Liver (tissue), 8 donors: ENCODE measurements at regions not wholly inside any gene's neighbourhood (a gene's known extent, or its start where the extent isn't known, plus 50 kb on each side); places are given as distances from the start of the nearest gene placed in this dataset.

Source experiments
- DNase-seq: peaks from one replicate; pipeline ENCODE4 v3.0.0-alpha.2; 2017; ENCODE audit warnings: low spot score
- H3K27ac ChIP-seq, 2 donors: one replicate each; pipeline ENCODE4 v1.7.0; 2013; ENCODE audit warnings: inconsistent platforms in 2 of 2, low read length in 2 of 2, control low read depth in 1 of 2, low read depth in 1 of 2, mild to moderate bottlenecking in 1 of 2
- H3K27me3 ChIP-seq, 4 donors: one replicate each; pipeline versions ENCODE4 v1.6.1 to v1.7.0; 2013; ENCODE audit warnings: low read length in 3 of 4, inconsistent platforms in 1 of 4, mild to moderate bottlenecking in 1 of 4, moderate library complexity in 1 of 4; ENCODE audit not compliant: control insufficient read depth in 4 of 4, insufficient read depth in 4 of 4
- H3K36me3 ChIP-seq, 4 donors: one replicate each; pipeline versions ENCODE4 v1.6.1 to v1.7.0; 2013; ENCODE audit warnings: low read length in 3 of 4, mild to moderate bottlenecking in 3 of 4, low read depth in 1 of 4, moderate library complexity in 1 of 4; ENCODE audit not compliant: control insufficient read depth in 4 of 4, insufficient read depth in 3 of 4
- H3K4me1 ChIP-seq, 4 donors: one replicate each; pipeline versions ENCODE4 v1.6.1 to v1.7.0; 2013; ENCODE audit warnings: low read length in 3 of 4, mild to moderate bottlenecking in 3 of 4, moderate library complexity in 1 of 4; ENCODE audit not compliant: control insufficient read depth in 4 of 4, insufficient read depth in 4 of 4
- H3K4me3 ChIP-seq, 3 donors: one replicate each; pipeline versions ENCODE4 v1.6.1 to v1.7.0; 2013; ENCODE audit warnings: low read length in 3 of 3, control low read depth in 1 of 3, low read depth in 1 of 3, mild to moderate bottlenecking in 1 of 3
- H3K9ac ChIP-seq, 2 donors: one replicate each; pipeline ENCODE4 v1.7.0; 2013; ENCODE audit warnings: low read length in 2 of 2, mild to moderate bottlenecking in 2 of 2, moderate library complexity in 2 of 2, control low read depth in 1 of 2, low read depth in 1 of 2
- H3K9me3 ChIP-seq, 4 donors: one replicate each; pipeline versions ENCODE4 v1.6.1 to v1.7.0; 2013; ENCODE audit warnings: low read length in 3 of 4; ENCODE audit not compliant: control insufficient read depth in 4 of 4
- CTCF ChIP-seq: fragments of 150-350 bp; IDR thresholded peaks from 2 replicates; pipeline ENCODE4 v1.5.1; 2017; ENCODE audit warnings: improper control_type of control experiment, low read depth, low read length; ENCODE audit not compliant: missing input control
- EGR1 ChIP-seq, 2 donors: IDR thresholded peaks; 2 replicates each; pipeline ENCODE4 v1.6.1; 2016 to 2018; ENCODE audit warnings: antibody characterized with exemption in 2 of 2, low read depth in 2 of 2
- FOXA1 ChIP-seq: IDR thresholded peaks from 2 replicates; pipeline ENCODE4 v1.6.1; 2016; ENCODE audit warnings: antibody characterized with exemption
- GABPA ChIP-seq, 2 donors: IDR thresholded peaks in 1 of 2; conservative IDR thresholded peaks in 1 of 2; 2 replicates each; pipeline ENCODE4 v1.6.1; 2016; ENCODE audit warnings: antibody characterized with exemption in 2 of 2, mild to moderate bottlenecking in 1 of 2, moderate library complexity in 1 of 2
- HNF4A ChIP-seq, 2 donors: conservative IDR thresholded peaks; 2 replicates each; pipeline ENCODE4 v1.6.1; 2016; ENCODE audit warnings: antibody characterized with exemption in 2 of 2, mild to moderate bottlenecking in 2 of 2
- HNF4G ChIP-seq: IDR thresholded peaks from 2 replicates; pipeline ENCODE4 v1.6.1; 2016; ENCODE audit warnings: antibody characterized with exemption
- JUND ChIP-seq, 2 donors: IDR thresholded peaks; 2 replicates each; pipeline ENCODE4 v1.6.1; 2016; ENCODE audit warnings: antibody characterized with exemption in 2 of 2
- MAX ChIP-seq: IDR thresholded peaks from 2 replicates; pipeline ENCODE4 v1.6.1; 2016; ENCODE audit warnings: antibody characterized with exemption
- NR2F2 ChIP-seq: IDR thresholded peaks from 2 replicates; pipeline ENCODE4 v1.6.1; 2016; ENCODE audit warnings: antibody characterized with exemption
- REST ChIP-seq: IDR thresholded peaks from 2 replicates; pipeline ENCODE4 v1.6.1; 2016; ENCODE audit warnings: antibody characterized with exemption, mild to moderate bottlenecking
- SP1 ChIP-seq: IDR thresholded peaks from 2 replicates; pipeline ENCODE4 v1.6.1; 2018; ENCODE audit warnings: antibody characterized with exemption, mild to moderate bottlenecking
- TAF1 ChIP-seq: conservative IDR thresholded peaks from 2 replicates; pipeline ENCODE4 v1.6.1; 2016; ENCODE audit warnings: antibody characterized with exemption, mild to moderate bottlenecking
- YY1 ChIP-seq: IDR thresholded peaks from 2 replicates; pipeline ENCODE4 v1.6.1; 2016; ENCODE audit warnings: antibody characterized with exemption, mild to moderate bottlenecking
- WGBS: extraction: QIAGEN DNeasy Blood & Tissue Kit; methylation state at CpG from one replicate; pipeline ENCODE4 v1.1.7; 2013; 5-methylcytosine and 5-hydroxymethylcytosine counted together
- TF ChIP-seq, protein P1 (sequence below): IDR thresholded peaks from 2 replicates; pipeline ENCODE4 v1.6.1; 2016; ENCODE audit warnings: antibody characterized with exemption
- TF ChIP-seq, protein P2 (sequence below): IDR thresholded peaks from 2 replicates; pipeline ENCODE4 v1.6.1; 2016; ENCODE audit warnings: antibody characterized with exemption
- donor health status: healthy.
- donor health status: healthy.
- donor health status: healthy.
- donor health status: healthy.
- donor health status: healthy.

DNA sequence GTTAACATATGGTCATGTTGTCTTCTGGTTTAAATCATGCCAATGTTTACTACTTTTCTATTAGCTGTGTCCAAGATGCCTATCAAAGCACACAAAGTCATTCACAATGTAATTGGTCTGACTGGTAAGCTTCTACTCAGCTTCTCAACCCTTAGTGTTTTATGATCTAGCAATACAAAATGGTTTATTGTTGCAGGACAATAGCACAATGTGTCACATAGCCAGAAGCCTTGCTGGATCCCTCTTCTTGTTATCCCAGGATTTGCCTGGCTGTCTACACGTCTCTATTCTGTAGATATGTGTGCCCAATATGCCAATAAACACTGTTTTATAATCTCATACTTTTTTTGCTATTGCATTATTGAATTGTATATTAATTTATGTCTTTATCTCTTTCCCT is 1111.0 kb upstream of the AGA start:
- WGBS = 34% methylated on average over 1 of the region's 1 CpG
- Histone ChIP-seq H3K4me1 (no peaks in the 10 kb centered on the region), H3K9ac (no peak overlapping the region), H3K9me3 (no peaks in the 10 kb centered on the region), H3K27ac (no peak overlapping the region), H3K4me3 (no peak overlapping the region), H3K36me3 (no peaks in the 10 kb centered on the region), H3K27me3 (no peaks in the 10 kb centered on the region)
- TF ChIP-seq HNF4A (conservative IDR thresholded peaks at IDR 0.05) (no peak), FOXA1 (no peak), REST (no peak), EGR1 (IDR thresholded peaks at IDR 0.05; ENCODE audit: low read depth in 2 of 2) (no peak), NR2F2 (no peak), CTCF (no peak), HNF4G (no peak), SP1 (no peak), GABPA (IDR thresholded peaks at IDR 0.05 in 1 of 2, conservative IDR thresholded peaks at IDR 0.05 in 1 of 2) (no peak), TAF1 (no peak), JUND (IDR thresholded peaks at IDR 0.05) (no peak)
- TF ChIP-seq, protein P1, sequence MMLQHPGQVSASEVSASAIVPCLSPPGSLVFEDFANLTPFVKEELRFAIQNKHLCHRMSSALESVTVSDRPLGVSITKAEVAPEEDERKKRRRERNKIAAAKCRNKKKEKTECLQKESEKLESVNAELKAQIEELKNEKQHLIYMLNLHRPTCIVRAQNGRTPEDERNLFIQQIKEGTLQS = no peak
- TF ChIP-seq, protein P2, sequence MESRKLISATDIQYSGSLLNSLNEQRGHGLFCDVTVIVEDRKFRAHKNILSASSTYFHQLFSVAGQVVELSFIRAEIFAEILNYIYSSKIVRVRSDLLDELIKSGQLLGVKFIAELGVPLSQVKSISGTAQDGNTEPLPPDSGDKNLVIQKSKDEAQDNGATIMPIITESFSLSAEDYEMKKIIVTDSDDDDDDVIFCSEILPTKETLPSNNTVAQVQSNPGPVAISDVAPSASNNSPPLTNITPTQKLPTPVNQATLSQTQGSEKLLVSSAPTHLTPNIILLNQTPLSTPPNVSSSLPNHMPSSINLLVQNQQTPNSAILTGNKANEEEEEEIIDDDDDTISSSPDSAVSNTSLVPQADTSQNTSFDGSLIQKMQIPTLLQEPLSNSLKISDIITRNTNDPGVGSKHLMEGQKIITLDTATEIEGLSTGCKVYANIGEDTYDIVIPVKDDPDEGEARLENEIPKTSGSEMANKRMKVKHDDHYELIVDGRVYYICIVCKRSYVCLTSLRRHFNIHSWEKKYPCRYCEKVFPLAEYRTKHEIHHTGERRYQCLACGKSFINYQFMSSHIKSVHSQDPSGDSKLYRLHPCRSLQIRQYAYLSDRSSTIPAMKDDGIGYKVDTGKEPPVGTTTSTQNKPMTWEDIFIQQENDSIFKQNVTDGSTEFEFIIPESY = no peak
- DNase-seq = no peak

GRCh38 chr4:178554352-178554751 is 1112.1 kb upstream of the AGA start:
- no peaks in the 10 kb centered on the region for H3K36me3 ChIP-seq
- H3K27me3 ChIP-seq = no peaks in the 10 kb centered on the region
- no peaks in the 10 kb centered on the region for H3K4me1 ChIP-seq
- WGBS = 34% methylated on average over 1 of the region's 1 CpG
- H3K27ac ChIP-seq = no peak overlapping the region
- no peak for DNase-seq
- no peak for TF ChIP-seq MAX
- TF ChIP-seq REST = no peak
- TF ChIP-seq YY1 = no peak
- no peak for TF ChIP-seq HNF4G
- no peaks in the 10 kb centered on the region for H3K9me3 ChIP-seq
- no peak overlapping the region for H3K9ac ChIP-seq
- H3K4me3 ChIP-seq = no peak overlapping the region
